Activated T-cell treated with anti-CD3 and anti-CD28 coated beads for 24 hours (primary cell): ENCODE measurements at regions not wholly inside any gene's neighbourhood (a gene's known extent, or its start where the extent isn't known, plus 50 kb on each side); places are given as distances from the start of the nearest gene placed in this dataset.
"Not testable (repeated sequence)": the region's sequence is repeated elsewhere in the genome, so short reads cannot be mapped to it uniquely, and the experiment has no call there.

Experiments
- DNase-seq: peaks from one replicate; pipeline ENCODE4 v3.0.0-alpha.2; 2020; ENCODE audit warnings: low read depth

- no peak for DNase-seq
These were observed 167.4 kb upstream of the NFIA start for GRCh38 chr1:60914982-60915381.

- not testable (repeated sequence) for DNase-seq
These were observed 168.7 kb upstream of the NFIA start for GRCh38 chr1:60913708-60914107.

GRCh38 chr1:60913039-60913438 is 169.3 kb upstream of the NFIA start:
- no peak for DNase-seq

- DNase-seq = no peak
These were observed 170.2 kb upstream of the NFIA start for GRCh38 chr1:60911966-60912697.

GRCh38 chr1:60908159-60908558 is 174.2 kb upstream of the NFIA start:
- DNase-seq = no peak

GRCh38 chr1:60906526-60906925 is 175.8 kb upstream of the NFIA start:
- DNase-seq = no peak

GRCh38 chr1:60906039-60906438 is 176.3 kb upstream of the NFIA start:
- DNase-seq = no peak

- DNase-seq = no peak
These were observed 178.1 kb upstream of the NFIA start for GRCh38 chr1:60904099-60904851.

GRCh38 chr1:60903591-60903990 is 178.8 kb upstream of the NFIA start:
- no peak for DNase-seq

GRCh38 chr1:60899464-60899863 is 182.9 kb upstream of the NFIA start:
- no peak for DNase-seq

- DNase-seq = no peak
These were observed 183.4 kb upstream of the NFIA start for GRCh38 chr1:60898987-60899386.

GRCh38 chr1:60898413-60898812 is 183.9 kb upstream of the NFIA start:
- no peak for DNase-seq

- no peak for DNase-seq
These were observed 185.5 kb upstream of the NFIA start for GRCh38 chr1:60896701-60897363.

- no peak for DNase-seq
These were observed 186.7 kb upstream of the NFIA start for GRCh38 chr1:60895701-60896100.

- DNase-seq = no peak
These were observed 187.1 kb upstream of the NFIA start for GRCh38 chr1:60895252-60895651.

- DNase-seq = no peak
These were observed 187.6 kb upstream of the NFIA start for GRCh38 chr1:60894741-60895140.

GRCh38 chr1:60894130-60894529 is 188.2 kb upstream of the NFIA start:
- no peak for DNase-seq

GRCh38 chr1:60893136-60893930 is 189.0 kb upstream of the NFIA start:
- no peak for DNase-seq

GRCh38 chr1:60891765-60892164 is 190.6 kb upstream of the NFIA start:
- no peak for DNase-seq

GRCh38 chr1:60891281-60891680 is 191.1 kb upstream of the NFIA start:
- DNase-seq = no peak

GRCh38 chr1:60890664-60891063 is 191.7 kb upstream of the NFIA start:
- no peak for DNase-seq

- no peak for DNase-seq
These were observed 192.7 kb upstream of the NFIA start for GRCh38 chr1:60889709-60890108.
